Fibroblast of pulmonary artery (primary cell): ENCODE measurements at regions not wholly inside any gene's neighbourhood (a gene's known extent, or its start where the extent isn't known, plus 50 kb on each side); places are given as distances from the start of the nearest gene placed in this dataset.

Experiments used
- DNase-seq: peaks from one replicate; pipeline ENCODE4 v3.0.0-alpha.2; 2010; ENCODE audit warnings: low read depth
- H3K4me3 ChIP-seq: replicated peaks from 2 replicates; pipeline ENCODE4 v1.5.1; 2011; ENCODE audit warnings: low read depth, mild to moderate bottlenecking, control low read depth, low read length, moderate library complexity
- CTCF ChIP-seq: IDR thresholded peaks from 2 replicates; pipeline ENCODE4 v1.5.1; 2011; ENCODE audit warnings: mild to moderate bottlenecking, control low read depth, low read length, inconsistent platforms; ENCODE audit errors: missing control alignments

- TF ChIP-seq CTCF: no peak
- no peak overlapping the region for H3K4me3 ChIP-seq
- DNase-seq: no peak
These were observed 320.8 kb upstream of the USP24 start for GRCh38 chr1:55535724-55536544.

- H3K4me3 ChIP-seq: no peak overlapping the region
- TF ChIP-seq CTCF: no peak
- no peak for DNase-seq
These were observed 319.5 kb upstream of the USP24 start for GRCh38 chr1:55534565-55535121.

- DNase-seq: no peak
- TF ChIP-seq CTCF: no peak
- H3K4me3 ChIP-seq: no peak overlapping the region
These were observed 316.5 kb upstream of the USP24 start for GRCh38 chr1:55531644-55532043.

GRCh38 chr1:55530749-55531478, 315.8 kb upstream of the USP24 start:
- no peak overlapping the region for H3K4me3 ChIP-seq
- no peak for DNase-seq
- no peak for TF ChIP-seq CTCF

- no peak overlapping the region for H3K4me3 ChIP-seq
- no peak for DNase-seq
- no peak for TF ChIP-seq CTCF
These were observed 313.9 kb upstream of the USP24 start for GRCh38 chr1:55529017-55529416.

- no peak for TF ChIP-seq CTCF
- no peak for DNase-seq
- no peak overlapping the region for H3K4me3 ChIP-seq
These were observed 312.7 kb upstream of the USP24 start for GRCh38 chr1:55527831-55528230.
